HEK293 (cell line): ENCODE measurements at regions not wholly inside any gene's neighbourhood (a gene's known extent, or its start where the extent isn't known, plus 50 kb on each side); places are given as distances from the start of the nearest gene placed in this dataset.

Experiments
- BCL11A ChIP-seq: fragments of 450-650 bp; formaldehyde crosslinking; IDR thresholded peaks from 2 replicates; pipeline ENCODE4 v1.5.1; 2016; ENCODE audit warnings: low read depth, missing biosample characterization, missing genetic modification characterization
- MEIS1 ChIP-seq: sonication (generic); formaldehyde crosslinking; IDR thresholded peaks from 2 replicates; pipeline ENCODE4 v1.8.1; 2022; ENCODE audit warnings: missing genetic modification reagents, mild to moderate bottlenecking, borderline replicate concordance
- ZNF24 ChIP-seq: fragments of 450-650 bp; formaldehyde crosslinking; IDR thresholded peaks from 2 replicates; pipeline ENCODE4 v1.5.1; 2016; ENCODE audit warnings: missing biosample characterization, missing genetic modification characterization
- ZNF391 ChIP-seq: fragments of 450-650 bp; formaldehyde crosslinking; IDR thresholded peaks from 2 replicates; pipeline ENCODE4 v1.5.1; 2016; ENCODE audit warnings: low read depth, missing biosample characterization, missing genetic modification characterization, borderline replicate concordance
- ZNF558 ChIP-seq: fragments of 450-650 bp; formaldehyde crosslinking; IDR thresholded peaks from 2 replicates; pipeline ENCODE4 v1.5.1; 2016; ENCODE audit warnings: missing biosample characterization, missing genetic modification characterization
- ZNF561 ChIP-seq: fragments of 450-650 bp; IDR thresholded peaks from 2 replicates; pipeline ENCODE4 v1.5.1; 2018; ENCODE audit warnings: missing biosample characterization, missing genetic modification characterization, borderline replicate concordance
- TF ChIP-seq, protein P1 (sequence below): fragments of 450-650 bp; formaldehyde crosslinking; IDR thresholded peaks from 2 replicates; pipeline ENCODE4 v1.5.1; 2016; ENCODE audit warnings: missing biosample characterization, missing genetic modification characterization

DNA sequence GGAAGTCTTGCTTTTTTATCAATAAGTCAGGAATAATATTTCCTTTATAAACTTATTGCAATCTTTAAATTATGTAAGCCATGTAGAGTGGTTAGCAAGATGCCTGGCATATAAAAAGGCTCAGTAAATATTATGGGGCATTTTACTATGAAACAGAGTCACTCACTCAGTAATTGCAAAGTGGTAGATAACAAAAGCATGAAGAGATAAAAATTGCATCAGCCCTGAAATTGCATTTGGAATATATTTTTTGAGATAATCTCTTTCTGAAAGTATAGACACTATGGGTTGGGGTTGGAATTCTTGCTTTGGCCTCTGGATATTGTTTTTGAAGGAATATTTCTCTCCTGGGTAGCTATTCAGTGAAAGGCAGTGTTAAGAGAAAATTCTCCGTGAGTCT lies 188.6 kb downstream of the JRKL start:
- TF ChIP-seq ZNF561 (tag by site-specific recombination) = no peak
- no peak for TF ChIP-seq MEIS1 (CRISPR knock-in tag)
- TF ChIP-seq ZNF24 = no peak
- no peak for TF ChIP-seq BCL11A (tag by site-specific recombination)
- TF ChIP-seq ZNF391 (tag by site-specific recombination) = no peak
- TF ChIP-seq, protein P1, sequence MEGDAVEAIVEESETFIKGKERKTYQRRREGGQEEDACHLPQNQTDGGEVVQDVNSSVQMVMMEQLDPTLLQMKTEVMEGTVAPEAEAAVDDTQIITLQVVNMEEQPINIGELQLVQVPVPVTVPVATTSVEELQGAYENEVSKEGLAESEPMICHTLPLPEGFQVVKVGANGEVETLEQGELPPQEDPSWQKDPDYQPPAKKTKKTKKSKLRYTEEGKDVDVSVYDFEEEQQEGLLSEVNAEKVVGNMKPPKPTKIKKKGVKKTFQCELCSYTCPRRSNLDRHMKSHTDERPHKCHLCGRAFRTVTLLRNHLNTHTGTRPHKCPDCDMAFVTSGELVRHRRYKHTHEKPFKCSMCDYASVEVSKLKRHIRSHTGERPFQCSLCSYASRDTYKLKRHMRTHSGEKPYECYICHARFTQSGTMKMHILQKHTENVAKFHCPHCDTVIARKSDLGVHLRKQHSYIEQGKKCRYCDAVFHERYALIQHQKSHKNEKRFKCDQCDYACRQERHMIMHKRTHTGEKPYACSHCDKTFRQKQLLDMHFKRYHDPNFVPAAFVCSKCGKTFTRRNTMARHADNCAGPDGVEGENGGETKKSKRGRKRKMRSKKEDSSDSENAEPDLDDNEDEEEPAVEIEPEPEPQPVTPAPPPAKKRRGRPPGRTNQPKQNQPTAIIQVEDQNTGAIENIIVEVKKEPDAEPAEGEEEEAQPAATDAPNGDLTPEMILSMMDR = no peak
- no peak for TF ChIP-seq ZNF558 (tag by site-specific recombination)
